ENCODE measurements at regions not wholly inside any gene's neighbourhood (a gene's known extent, or its start where the extent isn't known, plus 50 kb on each side); places are given as distances from the start of the nearest gene placed in this dataset.
A peak's percentile ranks its signal among the peaks of the same experiment; 100 is the strongest.

DNA sequence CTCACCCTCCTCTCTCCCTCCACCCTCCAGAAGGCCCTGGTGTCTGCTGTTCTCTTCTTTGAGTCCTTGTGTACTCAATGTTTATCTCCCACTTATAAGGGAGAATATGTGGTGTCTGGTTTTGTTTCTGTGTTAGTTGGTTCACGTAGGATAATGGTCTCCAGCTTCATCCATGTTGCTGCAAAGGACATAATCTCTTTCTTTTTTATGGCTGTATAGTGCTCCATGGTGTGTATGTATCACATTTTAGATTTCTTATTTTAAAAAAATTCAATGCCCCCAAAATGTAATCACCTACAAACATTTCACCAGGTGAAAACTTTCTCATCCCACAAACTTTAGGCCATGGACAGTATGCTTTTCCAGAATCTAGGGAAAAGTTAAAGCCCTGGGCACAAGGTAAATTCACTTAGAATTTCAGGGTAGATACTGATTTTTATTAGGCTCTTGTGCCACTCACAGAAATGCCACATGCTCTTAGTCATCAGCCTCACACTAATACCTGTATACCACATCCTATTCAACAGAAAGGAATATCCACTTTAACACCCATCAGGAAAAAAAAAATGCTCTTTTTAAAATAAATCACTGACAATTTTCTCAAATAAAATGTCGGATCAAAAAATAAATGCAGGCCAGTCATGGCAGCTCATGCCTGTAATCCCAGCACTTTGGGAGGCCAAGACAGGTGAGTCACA, 104.8 kb upstream of the ENPP6 start:
- H3K4me1 ChIP-seq: peaks cover 0 to 28% (median 12%) of the 10 kb centered on the region in 6 donors
- no peak overlapping the region for H3K4me3 ChIP-seq
- no peaks in the 10 kb centered on the region for H3K9me3 ChIP-seq
- H3K36me3 ChIP-seq: no peaks in the 10 kb centered on the region
- WGBS, 5 donors: 97 to 100% (median 98%) methylated on average over 2 of the region's 2 CpGs
- no peak overlapping the region for H3K27ac ChIP-seq
- no peaks in the 10 kb centered on the region for H3K27me3 ChIP-seq (replicated peaks in 1 of 7)
- no peak for DNase-seq
- TF ChIP-seq POLR2AphosphoS5 (IDR thresholded peaks at IDR 0.05) (no peak), POLR2A (IDR thresholded peaks at IDR 0.05) (no peak), CTCF (IDR thresholded peaks at IDR 0.05 in 8 of 11, conservative IDR thresholded peaks at IDR 0.05 in 3 of 11) (no peak)
- intact Hi-C loops (cut with DNase I; ENCODE audit: low total_unique reads): no loop called here

GRCh38 chr4:184320631-184321030, 103.0 kb upstream of the ENPP6 start:
- peak overlapping the region in 1 of 8 donors; percentile 59 for H3K27ac ChIP-seq
- no peak overlapping the region for H3K4me3 ChIP-seq
- TF ChIP-seq CTCF (IDR thresholded peaks at IDR 0.05 in 8 of 11, conservative IDR thresholded peaks at IDR 0.05 in 3 of 11) (no peak), POLR2AphosphoS5 (IDR thresholded peaks at IDR 0.05) (no peak), POLR2A (IDR thresholded peaks at IDR 0.05) (no peak)
- intact Hi-C loops (cut with DNase I; ENCODE audit: low total_unique reads): no loop called here
- no peaks in the 10 kb centered on the region for H3K36me3 ChIP-seq
- no peaks in the 10 kb centered on the region for H3K9me3 ChIP-seq
- DNase-seq: no peak
- H3K27me3 ChIP-seq (replicated peaks in 1 of 7): no peaks in the 10 kb centered on the region
- WGBS, 5 donors: 87 to 93% (median 89%) methylated on average over 8 of the region's 8 CpGs
- H3K4me1 ChIP-seq: peaks cover 0 to 31% (median 14%) of the 10 kb centered on the region in 6 donors

- no peaks in the 10 kb centered on the region for H3K36me3 ChIP-seq
- no peak overlapping the region for H3K4me3 ChIP-seq
- TF ChIP-seq POLR2A (IDR thresholded peaks at IDR 0.05) (no peak), CTCF (IDR thresholded peaks at IDR 0.05 in 8 of 11, conservative IDR thresholded peaks at IDR 0.05 in 3 of 11) (no peak), POLR2AphosphoS5 (IDR thresholded peaks at IDR 0.05) (no peak)
- intact Hi-C loops (cut with DNase I; ENCODE audit: low total_unique reads): no loop called here
- 87 to 97% (median 94%) methylated on average over 8 of the region's 8 CpGs for whole genome bisulfite sequencing, 5 donors
- peaks cover 0 to 49% (median 21%) of the 10 kb centered on the region in 6 donors for H3K4me1 ChIP-seq
- peak overlapping the region in 4 of 8 donors; percentile 22 to 67 (median 56) for H3K27ac ChIP-seq
- no peaks in the 10 kb centered on the region for H3K27me3 ChIP-seq (replicated peaks in 1 of 7)
- H3K9me3 ChIP-seq: no peaks in the 10 kb centered on the region
- DNase-seq: no peak
Observed at GRCh38 chr4:184318852-184319251, 101.2 kb upstream of the ENPP6 start.

DNA sequence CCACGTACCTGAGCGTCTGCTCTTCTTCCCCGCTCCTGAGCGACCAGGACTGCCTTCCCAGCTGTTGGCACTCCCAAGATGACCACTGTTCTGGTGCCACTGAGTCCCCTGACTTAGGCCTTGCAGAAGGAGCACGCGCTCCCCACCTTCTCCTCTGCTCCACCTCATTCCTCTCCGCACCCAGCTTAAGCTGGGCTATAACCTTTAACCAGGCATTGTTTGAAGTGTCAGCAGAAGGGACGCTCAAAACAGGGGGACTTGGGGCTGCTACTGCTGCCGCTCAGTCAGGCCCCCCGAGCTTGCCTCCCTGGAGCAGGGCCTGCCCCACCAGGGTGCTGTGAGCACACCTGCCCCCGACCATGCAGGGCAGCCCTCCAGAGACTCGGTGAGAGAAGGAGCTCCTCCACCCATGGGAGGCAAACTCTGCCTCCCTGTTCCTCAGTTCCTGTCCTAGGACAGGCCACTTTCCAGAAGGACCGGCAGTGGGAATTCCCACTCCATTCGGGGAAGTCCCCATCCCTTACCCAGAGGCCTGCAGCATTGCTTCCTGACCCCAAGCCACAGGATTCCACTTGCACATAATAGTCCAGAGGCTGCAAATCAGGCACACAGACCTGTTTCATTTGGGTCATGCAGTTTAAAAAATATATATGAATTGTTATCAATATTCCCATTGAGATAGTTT, 99.7 kb upstream of the ENPP6 start:
- Histone ChIP-seq H3K27me3 (replicated peaks in 1 of 7) (no peaks in the 10 kb centered on the region), H3K4me1 (peaks cover 0 to 63% (median 26%) of the 10 kb centered on the region in 6 donors), H3K4me3 (no peak overlapping the region), H3K36me3 (no peaks in the 10 kb centered on the region), H3K27ac (peak overlapping the region in 1 of 8 donors; percentile 30), H3K9me3 (no peaks in the 10 kb centered on the region)
- WGBS, 5 donors: 79 to 85% (median 83%) methylated on average over 12 to 14 of the region's 14 CpGs
- intact Hi-C loops (cut with DNase I; ENCODE audit: low total_unique reads): no loop called here
- TF ChIP-seq POLR2A (IDR thresholded peaks at IDR 0.05) (no peak), CTCF (IDR thresholded peaks at IDR 0.05 in 8 of 11, conservative IDR thresholded peaks at IDR 0.05 in 3 of 11) (no peak), POLR2AphosphoS5 (IDR thresholded peaks at IDR 0.05) (no peak)
- DNase-seq: no peak

Data from spleen (tissue), 11 donors.